GM12874 (cell line): ENCODE measurements at regions not wholly inside any gene's neighbourhood (a gene's known extent, or its start where the extent isn't known, plus 50 kb on each side); places are given as distances from the start of the nearest gene placed in this dataset.

Source experiments
- TF ChIP-seq, protein P1 (sequence below): IDR thresholded peaks from 2 replicates; pipeline ENCODE4 v1.5.1; 2011; ENCODE audit warnings: low read depth, mild to moderate bottlenecking, control low read depth, low read length, moderate library complexity; ENCODE audit not compliant: insufficient read depth

DNA sequence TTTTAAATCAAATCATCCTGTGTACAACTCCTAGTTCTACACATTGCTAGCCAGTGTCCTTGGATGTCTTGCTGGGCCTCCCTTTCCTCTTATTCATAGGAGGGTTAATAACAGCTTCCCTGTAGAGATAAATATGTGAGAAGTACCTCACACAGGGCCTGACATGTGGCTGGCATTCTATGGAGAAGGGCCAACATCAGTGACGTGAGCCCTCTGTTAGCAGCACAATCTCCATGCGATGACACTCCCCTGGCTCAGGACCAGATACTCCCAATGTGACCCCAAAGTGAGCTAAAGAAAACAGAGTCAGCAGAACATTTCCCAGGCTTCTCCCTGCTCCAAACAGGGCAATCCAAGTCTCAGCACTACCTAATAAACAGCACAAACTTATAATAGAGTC, 818.4 kb downstream of the DIAPH3 start:
- TF ChIP-seq, protein P1, sequence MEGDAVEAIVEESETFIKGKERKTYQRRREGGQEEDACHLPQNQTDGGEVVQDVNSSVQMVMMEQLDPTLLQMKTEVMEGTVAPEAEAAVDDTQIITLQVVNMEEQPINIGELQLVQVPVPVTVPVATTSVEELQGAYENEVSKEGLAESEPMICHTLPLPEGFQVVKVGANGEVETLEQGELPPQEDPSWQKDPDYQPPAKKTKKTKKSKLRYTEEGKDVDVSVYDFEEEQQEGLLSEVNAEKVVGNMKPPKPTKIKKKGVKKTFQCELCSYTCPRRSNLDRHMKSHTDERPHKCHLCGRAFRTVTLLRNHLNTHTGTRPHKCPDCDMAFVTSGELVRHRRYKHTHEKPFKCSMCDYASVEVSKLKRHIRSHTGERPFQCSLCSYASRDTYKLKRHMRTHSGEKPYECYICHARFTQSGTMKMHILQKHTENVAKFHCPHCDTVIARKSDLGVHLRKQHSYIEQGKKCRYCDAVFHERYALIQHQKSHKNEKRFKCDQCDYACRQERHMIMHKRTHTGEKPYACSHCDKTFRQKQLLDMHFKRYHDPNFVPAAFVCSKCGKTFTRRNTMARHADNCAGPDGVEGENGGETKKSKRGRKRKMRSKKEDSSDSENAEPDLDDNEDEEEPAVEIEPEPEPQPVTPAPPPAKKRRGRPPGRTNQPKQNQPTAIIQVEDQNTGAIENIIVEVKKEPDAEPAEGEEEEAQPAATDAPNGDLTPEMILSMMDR = no peak

DNA sequence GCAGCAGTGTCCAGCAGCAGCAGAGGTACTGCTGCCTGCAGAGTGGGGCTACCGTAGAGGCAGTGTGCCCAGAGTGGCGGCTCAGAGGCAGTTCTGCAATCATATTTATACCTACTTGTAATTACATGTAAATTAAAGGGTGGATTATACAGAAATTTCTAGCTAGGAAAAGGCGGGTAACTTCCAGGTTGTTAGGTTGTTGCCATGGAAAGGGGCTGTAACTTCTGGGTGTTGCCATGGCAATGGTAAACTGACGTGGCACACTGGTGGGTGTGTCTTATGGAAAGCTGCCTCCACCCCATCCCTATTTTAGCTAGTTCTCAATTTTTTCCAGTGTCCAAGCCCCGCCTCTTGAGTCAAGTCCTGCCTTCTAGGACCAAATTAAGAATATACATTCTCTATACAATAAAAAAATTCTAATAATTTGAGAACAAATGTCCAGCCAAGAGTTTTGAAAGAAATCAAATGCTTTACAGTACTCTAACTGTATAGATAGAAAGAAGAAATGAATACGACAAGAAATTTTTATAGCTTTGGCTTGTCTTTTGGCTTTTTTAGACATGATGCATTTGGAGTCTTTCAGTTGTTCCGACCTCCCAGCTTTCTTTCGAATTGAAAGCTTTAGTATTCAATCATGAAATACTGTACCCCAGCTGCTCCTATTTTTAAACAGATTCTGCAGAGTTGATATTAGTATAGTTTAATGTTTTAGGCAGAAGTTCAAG, 816.6 kb downstream of the DIAPH3 start:
- TF ChIP-seq, protein P1 = no peak

DNA sequence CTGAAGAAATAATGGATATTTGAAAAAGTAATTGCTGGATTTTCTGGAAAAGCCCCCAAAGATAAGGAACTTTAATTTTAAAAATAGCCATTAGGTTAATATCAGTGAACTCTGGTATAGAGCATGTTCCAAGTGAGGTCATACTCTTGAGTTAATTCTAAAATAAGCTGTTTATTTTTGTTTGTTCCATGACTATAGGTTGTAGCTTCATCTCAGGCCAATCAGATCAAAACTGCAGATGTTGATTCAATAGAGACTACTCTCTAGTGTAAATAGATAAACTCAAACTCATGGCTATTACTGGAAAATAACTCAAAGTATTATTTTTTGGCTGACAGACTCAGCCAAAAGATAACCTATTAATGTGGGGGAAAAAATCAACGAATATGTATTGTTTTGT, 815.1 kb downstream of the DIAPH3 start:
- TF ChIP-seq, protein P1 = no peak

DNA sequence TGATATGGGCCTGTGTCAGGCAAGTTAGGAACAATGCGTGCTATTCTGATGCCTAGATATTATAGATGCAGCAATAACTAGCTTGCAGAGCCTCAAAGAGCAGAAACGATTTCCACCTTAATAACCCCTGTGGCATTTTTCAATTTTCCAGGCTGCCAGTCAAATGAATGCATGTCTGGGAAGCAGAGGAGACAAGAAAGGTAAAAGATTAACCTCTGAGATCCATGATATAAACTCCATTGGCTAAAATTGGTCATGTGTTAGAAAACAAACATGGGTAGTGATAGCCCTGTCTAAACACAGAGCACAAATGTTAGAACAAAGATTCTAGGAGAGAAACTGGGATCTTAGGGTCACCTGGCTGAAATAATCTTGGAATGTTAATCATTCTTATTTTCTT, 811.1 kb downstream of the DIAPH3 start:
- TF ChIP-seq, protein P1 = no peak

DNA sequence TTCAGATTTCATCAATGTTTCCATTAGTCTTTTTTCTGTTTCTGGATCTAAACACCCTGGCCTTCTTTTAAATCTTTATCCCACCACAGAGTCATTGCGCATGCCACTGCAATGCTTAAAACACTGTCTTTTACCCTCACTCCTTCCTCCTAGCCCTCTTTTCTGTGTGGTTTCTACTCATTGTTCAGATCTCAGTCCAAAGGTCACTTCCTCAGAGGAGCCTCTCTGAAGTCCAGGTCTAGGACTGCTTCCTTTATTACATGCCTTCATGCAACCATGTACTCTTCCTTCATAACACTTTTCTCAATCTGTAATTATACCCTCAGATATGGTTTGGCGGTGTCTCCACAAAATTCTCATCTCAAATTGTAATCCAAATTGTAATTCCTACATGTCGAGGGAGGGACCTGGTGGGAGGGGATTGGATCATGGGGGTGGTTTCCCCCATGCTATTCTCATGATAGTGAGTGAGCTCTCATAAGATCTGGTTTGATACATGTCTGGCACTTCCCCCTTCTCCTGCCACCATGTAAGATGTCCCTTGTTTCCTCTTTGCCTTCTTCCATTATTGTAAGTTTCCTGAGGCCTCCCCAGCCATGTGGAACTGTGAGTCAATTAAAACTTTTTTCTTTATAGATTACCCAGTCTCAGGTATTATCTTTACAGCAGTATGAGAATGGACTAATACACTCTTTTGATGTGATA, 808.9 kb downstream of the DIAPH3 start:
- TF ChIP-seq, protein P1 = no peak

DNA sequence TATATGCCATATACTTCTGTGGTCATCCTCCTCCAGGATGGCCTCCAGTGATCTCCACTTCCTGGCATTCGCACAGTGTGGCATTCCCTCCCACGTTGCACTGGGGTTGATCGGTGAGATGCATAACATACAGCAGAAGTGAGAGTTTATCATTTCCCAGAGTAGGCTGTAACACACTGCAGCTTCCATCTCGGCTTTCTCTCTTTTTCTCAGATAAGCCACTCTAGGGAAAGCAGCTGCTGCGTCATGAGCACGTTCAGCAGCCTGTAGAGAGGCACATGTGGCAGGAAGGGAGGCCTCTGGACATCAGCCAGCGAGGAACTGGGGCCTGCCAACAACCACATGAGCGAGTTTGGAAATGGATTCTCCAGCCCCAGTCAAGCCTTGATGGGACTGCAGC, 807.1 kb downstream of the DIAPH3 start:
- TF ChIP-seq, protein P1 = no peak

DNA sequence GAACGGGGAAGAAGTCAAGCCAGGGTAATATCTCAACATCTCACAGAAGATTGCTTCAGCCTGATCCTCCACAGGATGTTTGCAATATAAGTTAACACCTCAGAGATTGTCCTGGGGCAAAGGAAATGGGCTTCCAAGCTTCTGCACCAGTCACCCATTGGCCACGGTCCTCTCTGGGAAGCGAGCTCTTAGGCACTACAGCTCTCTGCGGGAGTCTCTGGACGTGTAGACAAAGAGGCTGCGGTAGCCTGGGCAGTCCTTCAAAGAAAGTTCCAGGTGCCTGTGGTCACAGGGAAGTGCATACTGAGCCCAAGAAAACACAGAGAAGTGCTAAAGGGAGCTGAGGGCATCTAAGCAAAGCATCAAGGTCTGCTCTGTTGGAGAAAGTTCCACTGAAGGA, 805.7 kb downstream of the DIAPH3 start:
- TF ChIP-seq, protein P1 = no peak
